ENCODE measurements at regions not wholly inside any gene's neighbourhood (a gene's known extent, or its start where the extent isn't known, plus 50 kb on each side); places are given as distances from the start of the nearest gene placed in this dataset.

GRCh38 chr16:61274211-61274610 is 762.0 kb downstream of the CDH8 start:
- in situ Hi-C loops (cut with HindIII; ENCODE audit: extremely low pct_ligation_motif_present, low pct_unique_long_range_greater_than_20kb) (no loop called here), intact Hi-C loops (cut with micrococcal nuclease; ENCODE audit: unreplicated experiment) (no loop called here)
- no peaks in the 10 kb centered on the region for H3K4me1 ChIP-seq (ENCODE audit: insufficient read depth, low read length)
- TF ChIP-seq RFX5 (IDR thresholded peaks at IDR 0.05; ENCODE audit: low read depth, low read length), result no peak
- no peak for TF ChIP-seq ZNF136 (CRISPR knock-in tag; IDR thresholded peaks at IDR 0.05; ENCODE audit: low read depth)
- no peak for TF ChIP-seq NFE2L1 (CRISPR knock-in tag; IDR thresholded peaks at IDR 0.05; ENCODE audit: borderline replicate concordance)
- no peak for TF ChIP-seq ZNF205 (CRISPR knock-in tag; IDR thresholded peaks at IDR 0.05)
- no peak for TF ChIP-seq ZFP62 (CRISPR knock-in tag; IDR thresholded peaks at IDR 0.05)
- TF ChIP-seq ZNF552 (CRISPR knock-in tag; IDR thresholded peaks at IDR 0.05; ENCODE audit: borderline replicate concordance), result no peak
- TF ChIP-seq GLMP (CRISPR knock-in tag; IDR thresholded peaks at IDR 0.05; ENCODE audit: borderline replicate concordance), result no peak
- no peak for TF ChIP-seq MTA3 (CRISPR knock-in tag; IDR thresholded peaks at IDR 0.05)
- 19% methylated on average over 5 of the region's 5 CpGs for WGBS (ENCODE audit: low lambda C conversion rate)
- H3K27me3 ChIP-seq (ENCODE audit: control insufficient read depth in 1 of 2, insufficient read depth in 2 of 2, low read length in 2 of 2), result no peaks in the 10 kb centered on the region
- no peak for DNase-seq (ENCODE audit: low spot score)
- H3K4me3 ChIP-seq (replicated peaks in 1 of 3; ENCODE audit: insufficient read depth in 1 of 3, low read depth in 2 of 3, low read length in 3 of 3), result no peak overlapping the region
- H4K20me1 ChIP-seq (ENCODE audit: insufficient read depth, low read length), result no peaks in the 10 kb centered on the region
- H2AFZ ChIP-seq (ENCODE audit: low read length), result no peak overlapping the region
- no peak for FAIRE-seq
- H3K9ac ChIP-seq (ENCODE audit: insufficient read depth, low read depth, low read length), result no peak overlapping the region
- H3K9me3 ChIP-seq (ENCODE audit: low read length), result peaks cover 48% of the 10 kb centered on the region
- no TSS peak for BruUV-seq (replicated peaks)
- no peaks in the 10 kb centered on the region for H3K36me3 ChIP-seq (replicated peaks in 1 of 2; ENCODE audit: control insufficient read depth in 1 of 2, insufficient read depth in 2 of 2, low read length in 2 of 2)
- CTCF ChIA-PET (ENCODE audit: low intra/inter-chr PET ratio, low total read pairs), result no interaction called here
- no peaks in the 10 kb centered on the region for H3K79me2 ChIP-seq (ENCODE audit: insufficient read depth, low read length)
- no peak for ATAC-seq
- POLR2A ChIA-PET, result no interaction called here
- H3K4me2 ChIP-seq (ENCODE audit: low read depth, low read length), result no peak overlapping the region
- no peak overlapping the region for H3K27ac ChIP-seq (ENCODE audit: extremely low read length, insufficient read depth, low read length)

DNA sequence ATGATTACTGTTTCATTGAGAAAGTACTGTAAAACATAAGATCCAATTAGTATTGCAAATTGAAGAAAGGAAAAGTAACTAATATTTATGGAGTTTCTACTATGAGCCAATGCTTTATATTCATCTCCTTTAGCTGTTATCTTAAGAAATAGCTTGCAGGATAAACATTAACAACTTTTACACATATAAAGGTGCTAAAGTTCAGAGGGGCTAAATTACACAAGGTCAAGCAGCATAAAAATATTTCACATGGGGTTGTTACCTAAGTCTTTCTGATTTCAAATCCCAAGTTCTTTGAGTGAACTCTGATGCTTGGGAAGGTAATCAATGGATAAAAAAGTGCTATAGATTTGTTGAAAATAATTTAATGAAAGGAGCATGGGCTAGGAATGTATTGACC is 765.5 kb downstream of the CDH8 start:
- CTCF ChIA-PET (ENCODE audit: low intra/inter-chr PET ratio, low total read pairs), result no interaction called here
- BruUV-seq (replicated peaks), result no TSS peak

More for the DNA sequence above, 765.5 kb downstream of the CDH8 start:
- no peak for DNase-seq (ENCODE audit: low spot score)
- FAIRE-seq, result no peak
- no peaks in the 10 kb centered on the region for H3K27me3 ChIP-seq (ENCODE audit: control insufficient read depth in 1 of 2, insufficient read depth in 2 of 2, low read length in 2 of 2)
- peaks cover 44% of the 10 kb centered on the region for H3K9me3 ChIP-seq (ENCODE audit: low read length)
- no peak overlapping the region for H3K27ac ChIP-seq (ENCODE audit: extremely low read length, insufficient read depth, low read length)
- no peak overlapping the region for H3K9ac ChIP-seq (ENCODE audit: insufficient read depth, low read depth, low read length)
- intact Hi-C loops (cut with micrococcal nuclease; ENCODE audit: unreplicated experiment), result no loop called here
- H2AFZ ChIP-seq (ENCODE audit: low read length), result no peak overlapping the region
- no peak for ATAC-seq
- H3K79me2 ChIP-seq (ENCODE audit: insufficient read depth, low read length), result no peaks in the 10 kb centered on the region
- H4K20me1 ChIP-seq (ENCODE audit: insufficient read depth, low read length), result no peaks in the 10 kb centered on the region
- TF ChIP-seq ZNF414 (CRISPR knock-in tag; IDR thresholded peaks at IDR 0.05), result no peak
- no peak for TF ChIP-seq RFXANK (CRISPR knock-in tag; IDR thresholded peaks at IDR 0.05)
- TF ChIP-seq JUN (CRISPR knock-in tag; IDR thresholded peaks at IDR 0.05), result no peak
- TF ChIP-seq ZBTB42 (CRISPR knock-in tag; IDR thresholded peaks at IDR 0.05), result no peak
- H3K4me2 ChIP-seq (ENCODE audit: low read depth, low read length), result no peak overlapping the region
- POLR2A ChIA-PET, result no interaction called here
- H3K4me3 ChIP-seq (replicated peaks in 1 of 3; ENCODE audit: insufficient read depth in 1 of 3, low read depth in 2 of 3, low read length in 3 of 3), result no peak overlapping the region
- no peaks in the 10 kb centered on the region for H3K36me3 ChIP-seq (replicated peaks in 1 of 2; ENCODE audit: control insufficient read depth in 1 of 2, insufficient read depth in 2 of 2, low read length in 2 of 2)
- in situ Hi-C loops (cut with HindIII; ENCODE audit: extremely low pct_ligation_motif_present, low pct_unique_long_range_greater_than_20kb), result no loop called here
- no peaks in the 10 kb centered on the region for H3K4me1 ChIP-seq (ENCODE audit: insufficient read depth, low read length)

All from HepG2 (cell line).